Upper lobe of right lung (tissue), 1 donor: ENCODE measurements at regions not wholly inside any gene's neighbourhood (a gene's known extent, or its start where the extent isn't known, plus 50 kb on each side); places are given as distances from the start of the nearest gene placed in this dataset.
"Not testable (repeated sequence)": the region's sequence is repeated elsewhere in the genome, so short reads cannot be mapped to it uniquely, and the experiment has no call there.

Source experiments
- ATAC-seq: fragments of 200-7000 bp; cut with Tn5 transposase; one replicate; pipeline ENCODE4 v1.9.1; 2020; ENCODE audit warnings: mild to moderate bottlenecking, moderate library complexity
- DNase-seq: peaks from one replicate; pipeline ENCODE4 v3.0.0-alpha.2; 2020
- H3K27ac ChIP-seq: fragments of 200-600 bp; one replicate; pipeline ENCODE4 v1.8.0; 2022
- H3K27me3 ChIP-seq: fragments of 200-600 bp; one replicate; pipeline ENCODE4 v1.8.0; 2022; ENCODE audit warnings: mild to moderate bottlenecking
- H3K36me3 ChIP-seq: fragments of 200-600 bp; one replicate; pipeline ENCODE4 v1.8.0; 2022
- H3K4me1 ChIP-seq: fragments of 200-600 bp; one replicate; pipeline ENCODE4 v1.8.0; 2022
- H3K4me3 ChIP-seq: fragments of 200-600 bp; one replicate; pipeline ENCODE4 v1.8.0; 2022; ENCODE audit warnings: mild to moderate bottlenecking
- H3K9me3 ChIP-seq: fragments of 200-600 bp; one replicate; pipeline ENCODE4 v1.8.0; 2022
- CTCF ChIP-seq: fragments of 200-600 bp; IDR thresholded peaks from one replicate; pipeline ENCODE4 v1.8.0; 2022; ENCODE audit warnings: antibody characterized with exemption
- intact Hi-C: fragments of 100-400 bp; cut with DNase I; formaldehyde crosslinking; loops from one replicate; pipeline ENCODE4 v1.11.0; 2022
- donor health status: DM: no; HTN: yes; CAD: no; lungs with severe emphysema.

- H3K4me3 ChIP-seq: no peak overlapping the region
- H3K27ac ChIP-seq: peak overlapping the region; percentile 65
- no peaks in the 10 kb centered on the region for H3K27me3 ChIP-seq
- peak; percentile 62 for ATAC-seq
- no peak for TF ChIP-seq CTCF
- DNase-seq: no peak
- no peaks in the 10 kb centered on the region for H3K36me3 ChIP-seq
- H3K4me1 ChIP-seq: peaks cover 28% of the 10 kb centered on the region
- H3K9me3 ChIP-seq: no peaks in the 10 kb centered on the region
- intact Hi-C loops: no loop called here
These were observed 359.4 kb downstream of the CD83 start for GRCh38 chr6:14476793-14477531.

- intact Hi-C loops: no loop called here
These were observed 360.0 kb downstream of the CD83 start for GRCh38 chr6:14477559-14477958.

GRCh38 chr6:14478381-14479225 is 361.0 kb downstream of the CD83 start:
- Histone ChIP-seq H3K27me3 (no peaks in the 10 kb centered on the region), H3K27ac (no peak overlapping the region), H3K4me1 (peaks cover 28% of the 10 kb centered on the region), H3K4me3 (no peak overlapping the region), H3K36me3 (no peaks in the 10 kb centered on the region), H3K9me3 (no peaks in the 10 kb centered on the region)
- TF ChIP-seq CTCF: no peak
- peak; percentile 50 for ATAC-seq
- intact Hi-C loops: no loop called here
- DNase-seq: no peak

More at GRCh38 chr6:14477559-14477958, 360.0 kb downstream of the CD83 start:
- ATAC-seq (no peak), DNase-seq (no peak)
- Histone ChIP-seq H3K27ac (peak overlapping the region; percentile 65), H3K36me3 (no peaks in the 10 kb centered on the region), H3K9me3 (no peaks in the 10 kb centered on the region), H3K4me3 (no peak overlapping the region), H3K4me1 (peaks cover 28% of the 10 kb centered on the region), H3K27me3 (no peaks in the 10 kb centered on the region)
- TF ChIP-seq CTCF: no peak

GRCh38 chr6:14481946-14482345 is 364.4 kb downstream of the CD83 start:
- H3K27ac ChIP-seq, ATAC-seq, intact Hi-C loops, DNase-seq, H3K27me3 ChIP-seq, H3K36me3 ChIP-seq, H3K4me3 ChIP-seq, H3K9me3 ChIP-seq: not testable (repeated sequence)
- H3K4me1 ChIP-seq: peaks cover 19% of the 10 kb centered on the region

GRCh38 chr6:14487625-14488024 is 370.1 kb downstream of the CD83 start:
- DNase-seq (no peak), ATAC-seq (no peak)
- H3K27ac ChIP-seq: no peak overlapping the region
- no peak overlapping the region for H3K4me3 ChIP-seq
- no peaks in the 10 kb centered on the region for H3K9me3 ChIP-seq
- H3K27me3 ChIP-seq: no peaks in the 10 kb centered on the region
- H3K36me3 ChIP-seq: no peaks in the 10 kb centered on the region
- intact Hi-C loops: no loop called here
- no peak for TF ChIP-seq CTCF
- no peaks in the 10 kb centered on the region for H3K4me1 ChIP-seq

- no peaks in the 10 kb centered on the region for H3K36me3 ChIP-seq
- no peak for TF ChIP-seq CTCF
- intact Hi-C loops: no loop called here
- ATAC-seq (no peak), DNase-seq (no peak)
- no peaks in the 10 kb centered on the region for H3K27me3 ChIP-seq
- H3K4me1 ChIP-seq: no peaks in the 10 kb centered on the region
- no peak overlapping the region for H3K27ac ChIP-seq
- no peaks in the 10 kb centered on the region for H3K9me3 ChIP-seq
- H3K4me3 ChIP-seq: no peak overlapping the region
These were observed 370.6 kb downstream of the CD83 start for GRCh38 chr6:14488180-14488579.
